HepG2 (cell line): ENCODE measurements at regions not wholly inside any gene's neighbourhood (a gene's known extent, or its start where the extent isn't known, plus 50 kb on each side); places are given as distances from the start of the nearest gene placed in this dataset.

Source experiments
- ATAC-seq: fragments of 200-7000 bp; cut with Tn5 transposase; 3 replicates; pipeline ENCODE4 v1.9.1; 2020; ENCODE audit warnings: mild to moderate bottlenecking, moderate library complexity
- BruUV-seq: library from RNA; stranded (reverse); fragments of 400-500 nt; replicated peaks from 2 replicates; lab custom pipeline; 2021; lab: Mats Ljungman, UMichigan
- CTCF ChIA-PET: fragments of 300-600 bp; formaldehyde crosslinking; extraction: SDS; loops from one replicate; lab custom pipeline; 2021; ENCODE audit warnings: low total read pairs, inconsistent platforms, low intra/inter-chr PET ratio; lab: Yijun Ruan, JAX
- POLR2A ChIA-PET: fragments of 350-600 bp; sonication (Branson Sonifier 250); formaldehyde crosslinking; loops from one replicate; lab custom pipeline; 2020; ENCODE audit warnings: antibody characterized with exemption, inconsistent platforms; lab: Yijun Ruan, JAX
- DNase-seq: peaks from one replicate; pipeline ENCODE4 v3.0.0-alpha.2; 2015; ENCODE audit warnings: low spot score
- FAIRE-seq: peaks from 3 replicates; lab custom pipeline; 2011; peaks lifted over from hg19 to GRCh38; lab: Jason Lieb, UNC
- H2AFZ ChIP-seq: one replicate; pipeline ENCODE4 v1.6.1; 2011; ENCODE audit warnings: low read length, inconsistent platforms
- H3K27ac ChIP-seq: fragments of 300-600 bp; 3 replicates; pipeline ENCODE4 v1.8.0; 2011; ENCODE audit warnings: mixed run types, mild to moderate bottlenecking, mixed read lengths, low read length, inconsistent platforms; ENCODE audit not compliant: insufficient read depth; ENCODE audit errors: extremely low read length
- H3K27me3 ChIP-seq, 2 experiments: fragments of 200-600 bp in 1 of 2; 2 replicates in 1 of 2; 3 replicates in 1 of 2; pipeline versions ENCODE4 v1.6.0 to v1.8.0; 2011; ENCODE audit warnings: low read length in 2 of 2, mild to moderate bottlenecking in 2 of 2, moderate library complexity in 2 of 2, inconsistent platforms in 1 of 2; ENCODE audit not compliant: insufficient read depth in 2 of 2, control insufficient read depth in 1 of 2
- H3K36me3 ChIP-seq, 2 experiments: fragments of 200-600 bp in 1 of 2; replicated peaks in 1 of 2; 2 replicates in 1 of 2; 3 replicates in 1 of 2; pipeline versions ENCODE4 v1.5.1 to v1.8.0; 2011; ENCODE audit warnings: low read length in 2 of 2, inconsistent platforms in 1 of 2; ENCODE audit not compliant: insufficient read depth in 2 of 2, control insufficient read depth in 1 of 2
- H3K4me1 ChIP-seq: 2 replicates; pipeline ENCODE4 v1.5.1; 2012; ENCODE audit warnings: low read length, inconsistent platforms; ENCODE audit not compliant: insufficient read depth
- H3K4me2 ChIP-seq: 2 replicates; pipeline ENCODE4 v1.6.0; 2011; ENCODE audit warnings: low read depth, low read length, inconsistent platforms
- H3K4me3 ChIP-seq, 3 experiments: fragments of 200-600 bp in 1 of 3; sonication (generic), shearing (Covaris generic) in 1 of 3; replicated peaks in 1 of 3; 2 replicates each; pipeline ENCODE4 v1.5.1; 2011 to 2016; ENCODE audit warnings: low read length in 3 of 3, inconsistent platforms in 2 of 3, low read depth in 2 of 3, mild to moderate bottlenecking in 2 of 3, control low read depth in 1 of 3, mixed read lengths in 1 of 3; ENCODE audit not compliant: insufficient read depth in 1 of 3
- H3K79me2 ChIP-seq: one replicate; pipeline ENCODE4 v1.6.1; 2011; ENCODE audit warnings: low read length, inconsistent platforms; ENCODE audit not compliant: insufficient read depth
- H3K9ac ChIP-seq: 2 replicates; pipeline ENCODE4 v1.6.0; 2011; ENCODE audit warnings: mild to moderate bottlenecking, low read depth, low read length, inconsistent platforms; ENCODE audit not compliant: insufficient read depth
- H3K9me3 ChIP-seq: 2 replicates; pipeline ENCODE4 v1.5.1; 2012; ENCODE audit warnings: mild to moderate bottlenecking, low read length
- H4K20me1 ChIP-seq: 2 replicates; pipeline ENCODE4 v1.6.0; 2011; ENCODE audit warnings: inconsistent platforms, mild to moderate bottlenecking, low read length, moderate library complexity; ENCODE audit not compliant: insufficient read depth
- DPF2 ChIP-seq: sonication (generic); formaldehyde crosslinking; IDR thresholded peaks from 2 replicates; pipeline ENCODE4 v1.4.0; 2020; ENCODE audit warnings: mild to moderate bottlenecking, low read depth, missing genetic modification reagents, borderline replicate concordance
- ELF3 ChIP-seq: IDR thresholded peaks from 2 replicates; pipeline ENCODE4 v1.6.1; 2016; ENCODE audit warnings: missing genetic modification reagents, missing compliant biosample characterization
- MEF2D ChIP-seq: sonication (generic); formaldehyde crosslinking; IDR thresholded peaks from 2 replicates; pipeline ENCODE4 v1.5.1; 2020; ENCODE audit warnings: mild to moderate bottlenecking, missing genetic modification reagents
- PHF5A ChIP-seq: IDR thresholded peaks from one replicate; pipeline ENCODE4 v1.6.1; 2018; ENCODE audit warnings: low read depth, missing genetic modification reagents; ENCODE audit not compliant: unreplicated experiment
- PLSCR1 ChIP-seq: sonication (generic); formaldehyde crosslinking; IDR thresholded peaks from 2 replicates; pipeline ENCODE4 v1.5.0; 2020; ENCODE audit warnings: missing genetic modification reagents, mild to moderate bottlenecking, borderline replicate concordance
- THAP11 ChIP-seq: IDR thresholded peaks from 2 replicates; pipeline ENCODE4 v1.6.1; 2016; ENCODE audit warnings: missing biosample characterization, missing genetic modification reagents
- ZMYM2 ChIP-seq: sonication (generic); formaldehyde crosslinking; IDR thresholded peaks from 2 replicates; pipeline ENCODE4 v1.8.0; 2022; ENCODE audit warnings: mild to moderate bottlenecking, missing genetic modification reagents
- ZNF264 ChIP-seq: sonication (generic); formaldehyde crosslinking; IDR thresholded peaks from 2 replicates; pipeline ENCODE4 v1.4.0; 2020; ENCODE audit warnings: missing genetic modification reagents
- WGBS: methylation state at CpG from one replicate; pipeline ENCODE4 v1.1.6; 2017; ENCODE audit warnings: low lambda C conversion rate; 5-methylcytosine and 5-hydroxymethylcytosine counted together
- in situ Hi-C: cut with HindIII; loops from 2 replicates; pipeline ENCODE4 v1.10.0; 2017; ENCODE audit warnings: low pct_unique_long_range_greater_than_20kb; ENCODE audit not compliant: extremely low pct_ligation_motif_present
- intact Hi-C: fragments of 100-400 bp; cut with micrococcal nuclease; formaldehyde crosslinking; loops from one replicate; pipeline ENCODE4 v1.10.0; 2022; ENCODE audit not compliant: unreplicated experiment

- Histone ChIP-seq H3K4me2 (no peak overlapping the region), H3K36me3 (no peaks in the 10 kb centered on the region), H4K20me1 (no peaks in the 10 kb centered on the region), H3K27me3 (peaks cover 2 to 4% of the 10 kb centered on the region in 2 experiments; a peak in 1 of 5 replicates), H3K4me1 (no peaks in the 10 kb centered on the region), H3K9ac (no peak overlapping the region), H3K9me3 (peaks cover 10% of the 10 kb centered on the region; the same call in 1 of the 2 replicates), H3K27ac (no peak overlapping the region), H2AFZ (no peak overlapping the region), H3K79me2 (no peaks in the 10 kb centered on the region), H3K4me3 (no peak overlapping the region)
- BruUV-seq, result no TSS peak
- intact Hi-C loops (no loop called here), in situ Hi-C loops (no loop called here)
- WGBS, result 38% methylated on average over 4 of the region's 4 CpGs
- FAIRE-seq (no peak), DNase-seq (no peak), ATAC-seq (no peak)
- POLR2A ChIA-PET, result no interaction called here
- CTCF ChIA-PET, result no interaction called here
- no peak for TF ChIP-seq PLSCR1 (CRISPR knock-in tag)
Observed at GRCh38 chr4:26076000-26076587, 162.1 kb downstream of the SMIM20 start.

- DNase-seq (no peak), ATAC-seq (no peak), FAIRE-seq (no peak)
- no peaks in the 10 kb centered on the region for H4K20me1 ChIP-seq
- no peak overlapping the region for H3K9ac ChIP-seq
- no peaks in the 10 kb centered on the region for H3K4me1 ChIP-seq
- H3K27ac ChIP-seq, result no peak overlapping the region
- TF ChIP-seq DPF2 (CRISPR knock-in tag) (no peak), MEF2D (CRISPR knock-in tag) (no peak), THAP11 (no peak), ELF3 (no peak), ZMYM2 (CRISPR knock-in tag) (no peak), ZNF264 (CRISPR knock-in tag) (no peak), PHF5A (CRISPR knock-in tag) (no peak)
- 5% methylated on average over 4 of the region's 4 CpGs for WGBS
- intact Hi-C loops, result no loop called here
- H3K27me3 ChIP-seq, result peaks cover 2 to 4% of the 10 kb centered on the region in 2 experiments; a peak in 1 of 5 replicates
- CTCF ChIA-PET, result no interaction called here
- no peak overlapping the region for H3K4me3 ChIP-seq
- no peak overlapping the region for H2AFZ ChIP-seq
- POLR2A ChIA-PET, result no interaction called here
- H3K36me3 ChIP-seq, result no peaks in the 10 kb centered on the region
- no TSS peak for BruUV-seq
- H3K79me2 ChIP-seq, result no peaks in the 10 kb centered on the region
- H3K9me3 ChIP-seq, result peaks cover 10% of the 10 kb centered on the region; the same call in 1 of the 2 replicates
- H3K4me2 ChIP-seq, result no peak overlapping the region
- in situ Hi-C loops, result no loop called here
Observed at GRCh38 chr4:26076896-26077295, 162.9 kb downstream of the SMIM20 start.
